ENCODE measurements at regions not wholly inside any gene's neighbourhood (a gene's known extent, or its start where the extent isn't known, plus 50 kb on each side); places are given as distances from the start of the nearest gene placed in this dataset.

- TF ChIP-seq POLR2AphosphoS5 (IDR thresholded peaks at IDR 0.05; ENCODE audit: low read depth, low read length) (no peak), TAF1 (IDR thresholded peaks at IDR 0.05; ENCODE audit: borderline replicate concordance, low read depth, low read length) (no peak), RXRA (IDR thresholded peaks at IDR 0.05; ENCODE audit: borderline replicate concordance, low read depth) (no peak), USF2 (IDR thresholded peaks at IDR 0.05; ENCODE audit: borderline replicate concordance, low read depth, low read length) (no peak), CTCF (IDR thresholded peaks at IDR 0.05) (no peak), EP300 (IDR thresholded peaks at IDR 0.05; ENCODE audit: borderline replicate concordance in 1 of 2, low read depth in 1 of 2, low read length in 1 of 2) (no peak), ZBTB33 (IDR thresholded peaks at IDR 0.05; ENCODE audit: borderline replicate concordance, low read depth) (no peak), JUND (IDR thresholded peaks at IDR 0.05) (no peak), RAD21 (IDR thresholded peaks at IDR 0.05; ENCODE audit: low read length) (no peak), MAX (IDR thresholded peaks at IDR 0.05; ENCODE audit: low read depth) (no peak)
Observed at GRCh38 chr13:71323266-71323665, 543.7 kb downstream of the DACH1 start.
